Mesenchymal stem cell (in vitro differentiated cells and primary cell): ENCODE measurements at regions not wholly inside any gene's neighbourhood (a gene's known extent, or its start where the extent isn't known, plus 50 kb on each side); places are given as distances from the start of the nearest gene placed in this dataset.

ENCODE experiments used
- DNase-seq: peaks from one replicate; pipeline ENCODE4 v3.0.0-alpha.2; 2013
- H2AFZ ChIP-seq: one replicate; pipeline ENCODE4 v1.6.1; 2013; ENCODE audit warnings: low read depth, mild to moderate bottlenecking, control low read depth, inconsistent platforms, low read length, moderate library complexity
- H2AK5ac ChIP-seq: 2 replicates; pipeline ENCODE4 v1.6.1; 2013; ENCODE audit warnings: low read length, moderate library complexity, mild to moderate bottlenecking, inconsistent platforms; ENCODE audit not compliant: severe bottlenecking
- H2BK120ac ChIP-seq: one replicate; pipeline ENCODE4 v1.6.1; 2013; ENCODE audit warnings: low read depth, mild to moderate bottlenecking, inconsistent platforms, low read length, moderate library complexity
- H2BK12ac ChIP-seq, 2 experiments: one replicate each; pipeline ENCODE4 v1.6.1; 2013; ENCODE audit warnings: inconsistent platforms in 2 of 2, low read length in 2 of 2, mild to moderate bottlenecking in 2 of 2, moderate library complexity in 2 of 2, control low read depth in 1 of 2
- H2BK15ac ChIP-seq: one replicate; pipeline ENCODE4 v1.6.1; 2013; ENCODE audit warnings: mild to moderate bottlenecking, low read depth, inconsistent platforms; ENCODE audit not compliant: poor library complexity, severe bottlenecking
- H2BK5ac ChIP-seq: 2 replicates; pipeline ENCODE4 v1.6.1; 2013; ENCODE audit warnings: low read depth, mild to moderate bottlenecking, low read length, control low read depth, inconsistent platforms; ENCODE audit not compliant: poor library complexity, severe bottlenecking
- H3K14ac ChIP-seq, 2 experiments: one replicate each; pipeline ENCODE4 v1.6.1; 2013; ENCODE audit warnings: inconsistent platforms in 2 of 2, low read length in 2 of 2, control low read depth in 1 of 2, mild to moderate bottlenecking in 1 of 2, moderate library complexity in 1 of 2
- H3K18ac ChIP-seq, 2 experiments: one replicate each; pipeline ENCODE4 v1.6.1; 2013; ENCODE audit warnings: inconsistent platforms in 2 of 2, low read length in 2 of 2, control low read depth in 1 of 2, low read depth in 1 of 2, mild to moderate bottlenecking in 1 of 2
- H3K23ac ChIP-seq, 2 experiments: one replicate each; pipeline ENCODE4 v1.6.1; 2013; ENCODE audit warnings: inconsistent platforms in 2 of 2, low read length in 2 of 2, mild to moderate bottlenecking in 2 of 2, moderate library complexity in 2 of 2, control low read depth in 1 of 2
- H3K27ac ChIP-seq: 2 replicates; pipeline ENCODE4 v1.5.1; 2013; ENCODE audit warnings: mild to moderate bottlenecking, moderate library complexity, low read length, control low read depth, inconsistent platforms; ENCODE audit not compliant: poor library complexity, severe bottlenecking
- H3K27me3 ChIP-seq, 2 experiments: 2 replicates each; pipeline versions ENCODE4 v1.6.1 to v1.7.0; 2013; ENCODE audit warnings: low read length in 2 of 2, mild to moderate bottlenecking in 2 of 2, moderate library complexity in 2 of 2, control low read depth in 1 of 2, inconsistent platforms in 1 of 2; ENCODE audit not compliant: control insufficient read depth in 1 of 2, insufficient read depth in 1 of 2
- H3K36me3 ChIP-seq, 2 experiments: 2 replicates each; pipeline versions ENCODE4 v1.6.1 to v1.7.0; 2013; ENCODE audit warnings: low read length in 2 of 2, control low read depth in 1 of 2, inconsistent platforms in 1 of 2, low read depth in 1 of 2, mild to moderate bottlenecking in 1 of 2; ENCODE audit not compliant: insufficient read depth in 2 of 2, control insufficient read depth in 1 of 2
- H3K4ac ChIP-seq, 2 experiments: one replicate each; pipeline ENCODE4 v1.6.1; 2013; ENCODE audit warnings: inconsistent platforms in 2 of 2, low read length in 2 of 2, mild to moderate bottlenecking in 2 of 2, moderate library complexity in 2 of 2, control low read depth in 1 of 2, low read depth in 1 of 2
- H3K4me1 ChIP-seq: 2 replicates; pipeline ENCODE4 v1.6.1; 2013; ENCODE audit warnings: low read depth, low read length, control low read depth; ENCODE audit not compliant: control insufficient read depth, insufficient read depth
- H3K4me2 ChIP-seq: 2 replicates; pipeline ENCODE4 v1.6.1; 2013; ENCODE audit warnings: low read length, mild to moderate bottlenecking, inconsistent platforms; ENCODE audit not compliant: poor library complexity, severe bottlenecking
- H3K4me3 ChIP-seq, 2 experiments: 2 replicates each; pipeline versions ENCODE4 v1.5.1 to v1.7.0; 2013; ENCODE audit warnings: low read length in 2 of 2, mild to moderate bottlenecking in 2 of 2, control low read depth in 1 of 2, low read depth in 1 of 2; ENCODE audit not compliant: insufficient read depth in 1 of 2
- H3K79me1 ChIP-seq: replicated peaks from 2 replicates; pipeline ENCODE4 v1.6.1; 2013; ENCODE audit warnings: mild to moderate bottlenecking, control low read depth, low read length, inconsistent platforms; ENCODE audit not compliant: poor library complexity, severe bottlenecking
- H3K9ac ChIP-seq: 2 replicates; pipeline ENCODE4 v1.7.0; 2013; ENCODE audit warnings: mild to moderate bottlenecking, low read length, moderate library complexity
- H3K9me3 ChIP-seq: 2 replicates; pipeline ENCODE4 v1.7.0; 2013; ENCODE audit warnings: mild to moderate bottlenecking, low read length; ENCODE audit not compliant: control insufficient read depth
- H4K8ac ChIP-seq: one replicate; pipeline ENCODE4 v1.6.1; 2013; ENCODE audit warnings: inconsistent platforms, mild to moderate bottlenecking, low read length, moderate library complexity
- H4K91ac ChIP-seq: one replicate; pipeline ENCODE4 v1.6.1; 2013; ENCODE audit warnings: mild to moderate bottlenecking, low read length, inconsistent platforms
- WGBS: methylation state at CpG from one replicate; pipeline ENCODE4 v1.1.7; 2013; ENCODE audit warnings: mixed read lengths; 5-methylcytosine and 5-hydroxymethylcytosine counted together

GRCh38 chr4:100962698-100963097 lies 384.6 kb downstream of the PPP3CA start:
- Histone ChIP-seq H2BK120ac (no peak overlapping the region), H2BK5ac (no peak overlapping the region), H2AFZ (no peak overlapping the region), H2BK12ac (no peak overlapping the region), H4K91ac (no peak overlapping the region), H3K4me2 (no peak overlapping the region), H2AK5ac (no peak overlapping the region), H3K4me3 (no peak overlapping the region), H3K14ac (no peak overlapping the region), H2BK15ac (no peak overlapping the region), H3K27me3 (no peaks in the 10 kb centered on the region), H3K27ac (no peak overlapping the region), H3K36me3 (no peaks in the 10 kb centered on the region), H3K4me1 (no peaks in the 10 kb centered on the region), H3K9ac (no peak overlapping the region), H3K9me3 (no peaks in the 10 kb centered on the region), H3K18ac (no peak overlapping the region), H3K79me1 (no peaks in the 10 kb centered on the region), H3K4ac (no peak overlapping the region), H3K23ac (no peak overlapping the region), H4K8ac (no peak overlapping the region)
- DNase-seq: no peak

DNA sequence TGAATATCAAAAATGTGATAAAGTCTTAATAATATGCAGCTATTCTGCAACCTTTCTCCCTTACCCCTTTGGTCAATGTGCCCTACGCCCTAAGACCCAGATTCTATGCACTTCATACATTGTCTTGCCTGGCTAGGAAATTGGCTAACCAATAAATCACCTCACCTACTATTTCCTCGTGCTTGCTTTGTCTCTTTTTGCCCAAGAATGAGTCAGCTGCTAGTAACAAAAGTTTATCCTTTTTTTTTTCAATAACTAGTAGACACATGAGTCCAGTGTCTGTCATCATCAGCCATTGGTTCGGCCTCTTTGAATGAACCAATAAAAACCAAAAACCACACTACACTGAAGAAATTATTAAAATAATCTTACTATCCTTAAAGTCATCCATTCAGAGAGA lies 387.1 kb downstream of the PPP3CA start:
- Histone ChIP-seq H3K9me3 (no peaks in the 10 kb centered on the region), H2BK12ac (no peak overlapping the region), H3K4me2 (no peak overlapping the region), H2BK5ac (no peak overlapping the region), H3K4ac (no peak overlapping the region), H3K4me1 (no peaks in the 10 kb centered on the region), H2BK120ac (no peak overlapping the region), H3K14ac (no peak overlapping the region), H2AFZ (no peak overlapping the region), H3K23ac (no peak overlapping the region), H2AK5ac (no peak overlapping the region), H3K9ac (no peak overlapping the region), H4K91ac (no peak overlapping the region), H3K36me3 (no peaks in the 10 kb centered on the region), H3K27me3 (no peaks in the 10 kb centered on the region), H2BK15ac (no peak overlapping the region), H3K18ac (no peak overlapping the region), H3K27ac (no peak overlapping the region), H3K4me3 (no peak overlapping the region), H3K79me1 (no peaks in the 10 kb centered on the region), H4K8ac (no peak overlapping the region)
- no peak for DNase-seq
- 77% methylated on average over 3 of the region's 3 CpGs for WGBS

DNA sequence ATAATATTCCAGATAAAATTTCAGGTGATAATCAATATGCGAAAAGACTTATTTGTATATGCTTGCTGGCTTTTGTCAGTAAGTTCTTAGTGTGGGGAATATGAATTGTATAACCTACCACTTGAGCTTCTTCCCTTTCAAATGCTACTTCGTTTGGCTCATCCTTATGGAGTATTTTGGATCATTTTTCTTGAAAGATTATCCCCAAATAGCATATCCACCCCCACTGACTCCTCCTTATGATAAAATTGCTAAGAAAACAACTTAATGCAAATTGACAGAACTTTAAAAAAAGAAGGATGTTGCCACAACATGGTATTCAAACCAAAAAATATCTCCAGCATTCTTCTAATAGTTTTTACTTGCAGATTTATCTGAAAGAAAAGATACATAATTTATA lies 393.3 kb downstream of the PPP3CA start:
- no CpG with 5 or more reads among the region's 2 CpGs for WGBS
- Histone ChIP-seq H3K79me1 (no peaks in the 10 kb centered on the region), H3K9ac (no peak overlapping the region), H3K9me3 (no peaks in the 10 kb centered on the region), H3K4me1 (no peaks in the 10 kb centered on the region), H2AK5ac (no peak overlapping the region), H4K8ac (no peak overlapping the region), H3K14ac (no peak overlapping the region), H2BK5ac (no peak overlapping the region), H2AFZ (no peak overlapping the region), H3K27me3 (no peaks in the 10 kb centered on the region), H3K18ac (no peak overlapping the region), H2BK12ac (no peak overlapping the region), H3K4me2 (no peak overlapping the region), H3K4me3 (no peak overlapping the region), H2BK120ac (no peak overlapping the region), H3K23ac (no peak overlapping the region), H4K91ac (no peak overlapping the region), H3K4ac (no peak overlapping the region), H3K36me3 (no peaks in the 10 kb centered on the region), H3K27ac (no peak overlapping the region), H2BK15ac (no peak overlapping the region)
- DNase-seq: no peak

- Histone ChIP-seq H3K4me1 (no peaks in the 10 kb centered on the region), H3K36me3 (no peaks in the 10 kb centered on the region), H2BK12ac (no peak overlapping the region), H2BK120ac (no peak overlapping the region), H2AFZ (no peak overlapping the region), H4K91ac (no peak overlapping the region), H3K9ac (no peak overlapping the region), H3K23ac (no peak overlapping the region), H3K9me3 (no peaks in the 10 kb centered on the region), H3K18ac (no peak overlapping the region), H4K8ac (no peak overlapping the region), H3K4ac (no peak overlapping the region), H3K79me1 (no peaks in the 10 kb centered on the region), H3K27ac (no peak overlapping the region), H2BK5ac (no peak overlapping the region), H3K4me2 (no peak overlapping the region), H3K14ac (no peak overlapping the region), H3K4me3 (no peak overlapping the region), H2AK5ac (no peak overlapping the region), H3K27me3 (no peaks in the 10 kb centered on the region), H2BK15ac (no peak overlapping the region)
- DNase-seq: no peak
These were observed 393.7 kb downstream of the PPP3CA start for GRCh38 chr4:100953616-100954015.
